ENCODE measurements at regions not wholly inside any gene's neighbourhood (a gene's known extent, or its start where the extent isn't known, plus 50 kb on each side); places are given as distances from the start of the nearest gene placed in this dataset.

DNA sequence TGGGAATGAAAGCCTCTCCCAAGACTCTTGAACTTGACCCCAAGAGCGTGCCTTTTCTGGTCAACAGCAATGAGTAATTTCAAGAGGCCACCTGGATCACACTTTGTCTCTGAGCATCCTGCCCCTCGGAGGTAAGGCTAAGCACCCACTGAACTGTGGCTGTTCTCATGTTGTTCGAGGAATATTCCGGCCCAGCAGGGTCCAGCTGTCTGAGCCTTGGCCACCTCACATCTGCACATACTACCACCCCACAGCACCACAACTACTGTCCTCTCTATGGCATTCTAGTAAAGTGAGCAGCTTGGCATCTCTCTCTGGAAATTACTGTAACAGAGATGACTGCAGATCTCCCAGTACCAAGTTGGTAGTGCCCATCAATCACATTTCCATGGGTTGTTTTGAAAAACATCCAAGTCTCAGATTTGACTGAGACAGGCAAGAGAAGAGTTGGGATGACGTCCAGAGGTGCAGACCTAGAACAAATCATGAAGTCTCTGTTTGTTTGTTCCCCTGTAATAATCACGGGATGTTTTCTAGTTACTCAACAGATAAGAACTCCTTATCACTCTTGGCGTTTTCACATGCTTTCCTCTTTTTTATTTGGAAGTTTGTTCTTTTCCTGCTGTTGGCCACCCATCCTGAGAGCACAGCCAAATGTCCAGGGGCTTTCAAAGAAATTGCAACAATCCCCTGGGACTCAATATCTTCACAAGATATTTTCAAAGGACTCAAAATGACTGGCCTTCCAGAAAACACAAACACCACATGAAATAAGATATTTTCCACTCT lies 336.0 kb upstream of the TNP1 start:
- TF ChIP-seq, protein P1, sequence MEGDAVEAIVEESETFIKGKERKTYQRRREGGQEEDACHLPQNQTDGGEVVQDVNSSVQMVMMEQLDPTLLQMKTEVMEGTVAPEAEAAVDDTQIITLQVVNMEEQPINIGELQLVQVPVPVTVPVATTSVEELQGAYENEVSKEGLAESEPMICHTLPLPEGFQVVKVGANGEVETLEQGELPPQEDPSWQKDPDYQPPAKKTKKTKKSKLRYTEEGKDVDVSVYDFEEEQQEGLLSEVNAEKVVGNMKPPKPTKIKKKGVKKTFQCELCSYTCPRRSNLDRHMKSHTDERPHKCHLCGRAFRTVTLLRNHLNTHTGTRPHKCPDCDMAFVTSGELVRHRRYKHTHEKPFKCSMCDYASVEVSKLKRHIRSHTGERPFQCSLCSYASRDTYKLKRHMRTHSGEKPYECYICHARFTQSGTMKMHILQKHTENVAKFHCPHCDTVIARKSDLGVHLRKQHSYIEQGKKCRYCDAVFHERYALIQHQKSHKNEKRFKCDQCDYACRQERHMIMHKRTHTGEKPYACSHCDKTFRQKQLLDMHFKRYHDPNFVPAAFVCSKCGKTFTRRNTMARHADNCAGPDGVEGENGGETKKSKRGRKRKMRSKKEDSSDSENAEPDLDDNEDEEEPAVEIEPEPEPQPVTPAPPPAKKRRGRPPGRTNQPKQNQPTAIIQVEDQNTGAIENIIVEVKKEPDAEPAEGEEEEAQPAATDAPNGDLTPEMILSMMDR (IDR thresholded peaks at IDR 0.05; ENCODE audit: low read depth, low read length), result no peak
- no peak for TF ChIP-seq MYC (IDR thresholded peaks at IDR 0.05; ENCODE audit: low read depth, low read length)
- no peak for TF ChIP-seq POLR2A (IDR thresholded peaks at IDR 0.05; ENCODE audit: extremely low read depth, insufficient read length)
- TF ChIP-seq, protein P2, sequence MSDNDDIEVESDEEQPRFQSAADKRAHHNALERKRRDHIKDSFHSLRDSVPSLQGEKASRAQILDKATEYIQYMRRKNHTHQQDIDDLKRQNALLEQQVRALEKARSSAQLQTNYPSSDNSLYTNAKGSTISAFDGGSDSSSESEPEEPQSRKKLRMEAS (IDR thresholded peaks at IDR 0.05; ENCODE audit: low read depth, low read length), result no peak
- DNase-seq (ENCODE audit: low read depth), result no peak
- no peak overlapping the region for H3K4me3 ChIP-seq (ENCODE audit: low read depth, low read length)

DNA sequence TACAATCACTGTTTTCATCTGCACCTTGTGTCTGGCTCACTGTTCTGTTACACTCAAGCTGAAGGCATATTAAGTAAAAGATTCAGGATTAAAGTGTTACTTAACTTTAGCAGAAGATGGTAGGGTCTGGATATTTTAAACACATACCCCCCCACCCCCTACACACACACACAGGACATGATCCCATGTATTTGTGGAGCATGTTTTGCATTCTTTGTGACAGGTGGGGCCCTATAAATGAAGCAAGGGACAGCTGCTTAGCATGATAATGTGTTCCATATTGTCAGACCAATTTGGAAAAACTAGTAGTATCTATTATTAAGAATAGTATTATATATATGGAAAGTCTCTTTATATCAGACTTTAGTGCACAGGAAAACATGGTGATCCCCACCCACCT lies 335.2 kb upstream of the TNP1 start:
- H3K4me3 ChIP-seq (ENCODE audit: low read depth, low read length), result no peak overlapping the region
- no peak for DNase-seq (ENCODE audit: low read depth)
- TF ChIP-seq, protein P2 (IDR thresholded peaks at IDR 0.05; ENCODE audit: low read depth, low read length), result no peak
- TF ChIP-seq POLR2A (IDR thresholded peaks at IDR 0.05; ENCODE audit: extremely low read depth, insufficient read length), result no peak
- TF ChIP-seq, protein P1 (IDR thresholded peaks at IDR 0.05; ENCODE audit: low read depth, low read length), result no peak
- no peak for TF ChIP-seq MYC (IDR thresholded peaks at IDR 0.05; ENCODE audit: low read depth, low read length)

DNA sequence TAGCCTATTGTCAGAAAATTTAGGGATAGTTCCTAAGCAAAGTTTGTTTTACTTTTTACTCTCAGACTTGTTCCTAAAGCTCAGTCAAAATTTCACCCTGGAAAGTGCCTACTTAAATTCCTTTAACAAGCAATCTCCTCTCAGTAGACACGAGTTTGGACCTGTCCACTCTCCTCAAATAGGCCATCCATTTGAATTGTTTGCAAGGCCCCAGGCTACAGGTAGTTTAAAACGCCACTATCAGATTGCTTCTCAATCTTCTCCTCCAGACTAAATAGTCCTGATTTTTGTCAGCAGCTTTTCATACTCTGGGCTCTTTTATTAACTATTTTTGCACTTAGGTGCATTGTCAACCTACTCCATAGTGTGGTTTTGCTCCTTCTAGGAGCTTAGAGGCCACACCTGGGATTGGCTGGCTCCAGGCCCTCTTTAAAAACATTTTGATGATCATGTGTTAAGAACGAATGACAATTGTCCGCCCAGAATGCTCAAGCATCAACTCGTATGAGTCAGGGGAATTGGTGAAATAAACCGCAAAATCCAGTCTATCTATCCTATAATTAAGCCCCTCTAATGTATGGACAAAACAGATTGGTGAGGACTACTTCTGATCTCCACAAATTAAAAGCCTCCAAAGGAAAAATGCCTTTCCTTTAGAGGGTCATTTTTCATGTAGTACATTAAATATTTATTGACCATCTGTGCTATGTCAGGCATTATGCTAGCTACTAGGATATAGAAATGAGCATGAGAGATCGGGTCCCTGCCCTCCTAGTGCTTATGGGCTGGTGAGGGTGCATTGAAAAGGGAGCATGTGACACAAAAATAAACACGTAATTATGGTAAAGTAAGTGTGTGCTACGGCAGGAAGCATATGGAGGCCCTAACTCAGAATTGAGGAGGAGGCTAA lies 333.8 kb upstream of the TNP1 start:
- DNase-seq (ENCODE audit: low read depth), result no peak
- TF ChIP-seq MYC (IDR thresholded peaks at IDR 0.05; ENCODE audit: low read depth, low read length) (no peak), POLR2A (IDR thresholded peaks at IDR 0.05; ENCODE audit: extremely low read depth, insufficient read length) (no peak)
- TF ChIP-seq, protein P2 (IDR thresholded peaks at IDR 0.05; ENCODE audit: low read depth, low read length), result no peak
- TF ChIP-seq, protein P1 (IDR thresholded peaks at IDR 0.05; ENCODE audit: low read depth, low read length), result no peak
- no peak overlapping the region for H3K4me3 ChIP-seq (ENCODE audit: low read depth, low read length)

DNA sequence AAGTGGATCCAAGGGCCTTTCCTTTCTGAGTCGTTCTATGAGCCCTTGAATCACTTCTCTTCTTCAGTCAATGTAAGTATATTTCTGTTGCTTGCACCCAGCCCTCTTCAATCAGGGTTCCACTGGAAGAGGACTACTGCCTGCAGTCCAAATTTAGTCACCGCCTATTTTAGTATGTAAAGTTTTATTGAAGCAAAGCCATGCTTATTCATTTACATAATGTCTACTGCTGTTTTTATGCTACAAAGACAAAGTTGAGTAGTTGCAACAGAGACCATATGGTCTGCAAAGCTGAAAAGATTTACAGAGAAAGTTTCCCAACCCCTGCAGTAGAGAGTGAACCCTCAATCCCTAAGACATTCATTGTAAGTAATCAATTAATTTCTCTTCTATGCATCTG lies 332.5 kb upstream of the TNP1 start:
- DNase-seq (ENCODE audit: low read depth), result no peak
- H3K4me3 ChIP-seq (ENCODE audit: low read depth, low read length), result no peak overlapping the region
- no peak for TF ChIP-seq POLR2A (IDR thresholded peaks at IDR 0.05; ENCODE audit: extremely low read depth, insufficient read length)
- no peak for TF ChIP-seq MYC (IDR thresholded peaks at IDR 0.05; ENCODE audit: low read depth, low read length)
- TF ChIP-seq, protein P2 (IDR thresholded peaks at IDR 0.05; ENCODE audit: low read depth, low read length), result no peak
- TF ChIP-seq, protein P1 (IDR thresholded peaks at IDR 0.05; ENCODE audit: low read depth, low read length), result no peak

DNA sequence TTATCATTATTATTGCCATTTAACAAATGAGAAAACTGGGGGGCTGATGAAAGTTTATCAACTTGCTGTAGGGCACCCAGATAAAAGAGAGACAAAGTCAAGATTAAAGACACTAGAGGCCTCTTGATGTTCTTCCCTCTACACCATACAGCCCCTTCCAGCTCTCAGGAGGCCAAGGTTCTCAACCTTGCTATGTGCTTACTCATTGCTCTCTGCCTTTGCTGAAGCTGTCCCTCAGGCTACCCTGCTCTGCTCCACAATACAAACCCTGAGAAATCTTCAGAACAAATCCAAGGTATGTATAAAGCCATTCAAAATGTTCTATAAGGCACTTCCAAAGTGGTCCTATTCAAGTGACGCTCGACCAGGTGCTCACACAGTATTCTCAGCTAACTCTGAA lies 329.9 kb upstream of the TNP1 start:
- TF ChIP-seq POLR2A (IDR thresholded peaks at IDR 0.05; ENCODE audit: extremely low read depth, insufficient read length) (no peak), MYC (IDR thresholded peaks at IDR 0.05; ENCODE audit: low read depth, low read length) (no peak)
- TF ChIP-seq, protein P2 (IDR thresholded peaks at IDR 0.05; ENCODE audit: low read depth, low read length), result no peak
- TF ChIP-seq, protein P1 (IDR thresholded peaks at IDR 0.05; ENCODE audit: low read depth, low read length), result no peak
- DNase-seq (ENCODE audit: low read depth), result no peak
- H3K4me3 ChIP-seq (ENCODE audit: low read depth, low read length), result no peak overlapping the region

Measured in NB4 (cell line).